Body of pancreas (tissue), 4 donors: ENCODE measurements at regions not wholly inside any gene's neighbourhood (a gene's known extent, or its start where the extent isn't known, plus 50 kb on each side); places are given as distances from the start of the nearest gene placed in this dataset.

ENCODE experiments used
- POLR2A ChIP-seq, 3 donors: fragments of 450-650 bp; IDR thresholded peaks; one replicate each; pipeline ENCODE4 v1.6.1; 2016; ENCODE audit warnings: antibody characterized with exemption in 3 of 3, mild to moderate bottlenecking in 2 of 3
- TF ChIP-seq, protein P1 (sequence below), 7 experiments: fragments of 450-650 bp in 4 of 7; fragments of 200-600 bp in 3 of 7; sonication (generic) in 3 of 7; IDR thresholded peaks; one replicate each; pipeline ENCODE4 v1.5.1; 2016 to 2019; ENCODE audit warnings: antibody characterized with exemption in 7 of 7

DNA sequence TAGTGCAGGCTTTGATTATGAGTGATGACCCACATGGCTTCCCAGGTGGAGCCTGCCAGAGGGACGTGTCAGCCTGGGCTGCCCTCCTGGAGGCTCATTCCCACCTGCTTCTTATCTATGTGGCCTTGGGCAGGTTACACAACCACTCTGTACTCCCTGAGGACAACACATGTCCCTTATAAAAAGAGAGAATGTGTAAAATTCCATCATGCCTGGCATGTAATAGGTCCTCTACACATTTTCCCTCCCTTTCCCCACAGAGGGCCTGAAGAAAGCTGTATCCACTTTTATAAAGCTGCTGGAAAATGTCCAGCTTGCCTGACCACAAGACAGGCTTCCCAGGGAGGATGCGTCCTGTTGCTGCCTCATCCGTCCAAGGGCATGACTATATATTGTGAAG, 55.0 kb upstream of the VSTM5 start:
- TF ChIP-seq, protein P1, sequence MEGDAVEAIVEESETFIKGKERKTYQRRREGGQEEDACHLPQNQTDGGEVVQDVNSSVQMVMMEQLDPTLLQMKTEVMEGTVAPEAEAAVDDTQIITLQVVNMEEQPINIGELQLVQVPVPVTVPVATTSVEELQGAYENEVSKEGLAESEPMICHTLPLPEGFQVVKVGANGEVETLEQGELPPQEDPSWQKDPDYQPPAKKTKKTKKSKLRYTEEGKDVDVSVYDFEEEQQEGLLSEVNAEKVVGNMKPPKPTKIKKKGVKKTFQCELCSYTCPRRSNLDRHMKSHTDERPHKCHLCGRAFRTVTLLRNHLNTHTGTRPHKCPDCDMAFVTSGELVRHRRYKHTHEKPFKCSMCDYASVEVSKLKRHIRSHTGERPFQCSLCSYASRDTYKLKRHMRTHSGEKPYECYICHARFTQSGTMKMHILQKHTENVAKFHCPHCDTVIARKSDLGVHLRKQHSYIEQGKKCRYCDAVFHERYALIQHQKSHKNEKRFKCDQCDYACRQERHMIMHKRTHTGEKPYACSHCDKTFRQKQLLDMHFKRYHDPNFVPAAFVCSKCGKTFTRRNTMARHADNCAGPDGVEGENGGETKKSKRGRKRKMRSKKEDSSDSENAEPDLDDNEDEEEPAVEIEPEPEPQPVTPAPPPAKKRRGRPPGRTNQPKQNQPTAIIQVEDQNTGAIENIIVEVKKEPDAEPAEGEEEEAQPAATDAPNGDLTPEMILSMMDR (IDR thresholded peaks at IDR 0.05), result no peak
- TF ChIP-seq POLR2A (IDR thresholded peaks at IDR 0.05), result no peak
